Cardiac muscle cell (in vitro differentiated cells and primary cell): ENCODE measurements at regions not wholly inside any gene's neighbourhood (a gene's known extent, or its start where the extent isn't known, plus 50 kb on each side); places are given as distances from the start of the nearest gene placed in this dataset.

Source experiments
- DNase-seq, 2 donors: peaks; one replicate each; pipeline versions ENCODE4 v3.0.0 to v3.0.0-alpha.2; 2010 to 2017; ENCODE audit warnings: low read depth in 1 of 2, low spot score in 1 of 2
- H3K27ac ChIP-seq: fragments of 200-600 bp; sonication (generic); 2 replicates; pipeline ENCODE4 v1.5.1; 2016
- H3K27me3 ChIP-seq: fragments of 200-600 bp; sonication (generic); 2 replicates; pipeline ENCODE4 v1.6.0; 2016; ENCODE audit warnings: control low read depth
- H3K36me3 ChIP-seq: fragments of 200-600 bp; sonication (generic); 2 replicates; pipeline ENCODE4 v1.5.1; 2016; ENCODE audit warnings: control low read depth
- H3K4me1 ChIP-seq: fragments of 200-600 bp; sonication (generic); 2 replicates; pipeline ENCODE4 v1.8.1; 2017; ENCODE audit warnings: low read depth, mild to moderate bottlenecking, mixed run types
- H3K4me3 ChIP-seq: fragments of 200-600 bp; sonication (generic); 2 replicates; pipeline ENCODE4 v1.5.1; 2016; ENCODE audit warnings: mild to moderate bottlenecking
- H3K9me3 ChIP-seq: fragments of 200-600 bp; sonication (generic); 2 replicates; pipeline ENCODE4 v1.5.1; 2017; ENCODE audit warnings: low read depth, mild to moderate bottlenecking, control low read depth
- CTCF ChIP-seq: IDR thresholded peaks from 2 replicates; pipeline ENCODE4 v1.5.1; 2012; ENCODE audit warnings: low read depth, mild to moderate bottlenecking, low read length

- H3K27me3 ChIP-seq = no peaks in the 10 kb centered on the region
- no peak overlapping the region for H3K4me3 ChIP-seq
- DNase-seq = no peak
- no peaks in the 10 kb centered on the region for H3K9me3 ChIP-seq
- no peak overlapping the region for H3K27ac ChIP-seq
- no peaks in the 10 kb centered on the region for H3K36me3 ChIP-seq
- H3K4me1 ChIP-seq = no peaks in the 10 kb centered on the region
- TF ChIP-seq CTCF = no peak
Observed at GRCh38 chr5:3905031-3905430, 309.4 kb downstream of the IRX1 start.

- Histone ChIP-seq H3K4me1 (no peaks in the 10 kb centered on the region), H3K4me3 (no peak overlapping the region), H3K9me3 (no peaks in the 10 kb centered on the region), H3K27me3 (no peaks in the 10 kb centered on the region), H3K27ac (no peak overlapping the region), H3K36me3 (no peaks in the 10 kb centered on the region)
- no peak for TF ChIP-seq CTCF
- no peak for DNase-seq
Observed at GRCh38 chr5:3905521-3905920, 309.9 kb downstream of the IRX1 start.

GRCh38 chr5:3911111-3911510 is 315.5 kb downstream of the IRX1 start:
- no peak for DNase-seq
- no peak overlapping the region for H3K27ac ChIP-seq
- no peaks in the 10 kb centered on the region for H3K4me1 ChIP-seq
- H3K27me3 ChIP-seq = no peaks in the 10 kb centered on the region
- no peaks in the 10 kb centered on the region for H3K9me3 ChIP-seq
- no peaks in the 10 kb centered on the region for H3K36me3 ChIP-seq
- H3K4me3 ChIP-seq = no peak overlapping the region
- no peak for TF ChIP-seq CTCF

- H3K9me3 ChIP-seq = no peaks in the 10 kb centered on the region
- H3K4me3 ChIP-seq = no peak overlapping the region
- no peak for TF ChIP-seq CTCF
- DNase-seq = no peak
- H3K27me3 ChIP-seq = no peaks in the 10 kb centered on the region
- no peaks in the 10 kb centered on the region for H3K4me1 ChIP-seq
- H3K36me3 ChIP-seq = no peaks in the 10 kb centered on the region
- H3K27ac ChIP-seq = no peak overlapping the region
Observed at GRCh38 chr5:3911773-3912172, 316.1 kb downstream of the IRX1 start.

- H3K36me3 ChIP-seq = no peaks in the 10 kb centered on the region
- DNase-seq = no peak
- no peak overlapping the region for H3K27ac ChIP-seq
- no peaks in the 10 kb centered on the region for H3K4me1 ChIP-seq
- H3K9me3 ChIP-seq = no peaks in the 10 kb centered on the region
- H3K4me3 ChIP-seq = no peak overlapping the region
- no peaks in the 10 kb centered on the region for H3K27me3 ChIP-seq
- TF ChIP-seq CTCF = no peak
Observed at GRCh38 chr5:3912790-3913189, 317.2 kb downstream of the IRX1 start.

- H3K27me3 ChIP-seq = no peaks in the 10 kb centered on the region
- no peak for TF ChIP-seq CTCF
- no peak overlapping the region for H3K27ac ChIP-seq
- H3K9me3 ChIP-seq = no peaks in the 10 kb centered on the region
- no peaks in the 10 kb centered on the region for H3K4me1 ChIP-seq
- H3K4me3 ChIP-seq = no peak overlapping the region
- H3K36me3 ChIP-seq = no peaks in the 10 kb centered on the region
- no peak for DNase-seq
Observed at GRCh38 chr5:3913279-3913678, 317.6 kb downstream of the IRX1 start.
